Activated CD8-positive, alpha-beta memory T cell treated with anti-CD3 and anti-CD28 coated beads, Interleukin-2, amount 10 ng/mL, durations not matched to agents 7 days and 5 days (primary cell): ENCODE measurements at regions not wholly inside any gene's neighbourhood (a gene's known extent, or its start where the extent isn't known, plus 50 kb on each side); places are given as distances from the start of the nearest gene placed in this dataset.

Source experiments
- ATAC-seq: fragments of 150-1000 bp; cut with Tn5 transposase; one replicate; pipeline ENCODE4 v1.10.0; 2021; ENCODE audit warnings: moderate library complexity
- CTCF ChIA-PET: fragments of 350-600 bp; sonication (Branson Sonifier 250); formaldehyde crosslinking; loops from one replicate; lab custom pipeline; 2021; ENCODE audit warnings: antibody characterized with exemption; lab: Charles Lee
- DNase-seq: peaks from one replicate; pipeline ENCODE4 v3.0.0-alpha.2; 2020
- H3K27ac Mint-ChIP-seq: one replicate; pipeline ENCODE4 v1.8.0; 2021; ENCODE audit warnings: mild to moderate bottlenecking, mixed read lengths
- H3K27me3 Mint-ChIP-seq: one replicate; pipeline ENCODE4 v1.8.0; 2021; ENCODE audit warnings: mixed read lengths
- H3K36me3 Mint-ChIP-seq: one replicate; pipeline ENCODE4 v1.8.0; 2021; ENCODE audit warnings: mild to moderate bottlenecking, mixed read lengths
- H3K4me1 Mint-ChIP-seq: one replicate; pipeline ENCODE4 v1.8.0; 2021; ENCODE audit warnings: mixed read lengths
- H3K4me3 Mint-ChIP-seq: one replicate; pipeline ENCODE4 v1.8.0; 2021; ENCODE audit warnings: mild to moderate bottlenecking, moderate library complexity, mixed read lengths
- H3K9me3 Mint-ChIP-seq: one replicate; pipeline ENCODE4 v1.8.0; 2022; ENCODE audit warnings: low read depth, mixed read lengths

DNA sequence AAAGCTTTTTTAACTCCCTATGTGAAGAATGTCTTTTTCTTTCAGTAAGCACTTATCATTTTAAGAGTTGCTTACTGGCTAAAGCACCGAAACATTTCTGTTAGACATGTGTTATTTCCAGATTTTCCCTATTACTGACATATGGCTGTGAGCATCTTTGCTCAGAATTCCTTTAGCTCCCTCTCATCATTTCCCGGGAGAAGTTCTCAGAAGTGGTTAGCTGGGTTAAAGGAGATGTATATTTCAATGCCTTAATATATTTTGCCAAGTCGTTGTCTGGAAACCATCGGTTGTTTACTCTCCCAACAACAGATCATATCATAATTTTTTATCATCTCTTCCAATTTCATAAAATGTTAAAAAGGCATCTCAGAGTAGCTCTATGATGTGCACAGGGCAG, 396.5 kb downstream of the OCA2 start:
- ATAC-seq (no peak), DNase-seq (no peak)
- CTCF ChIA-PET = no interaction called here
- Mint-ChIP-seq H3K27ac (no peak overlapping the region), H3K36me3 (no peaks in the 10 kb centered on the region), H3K4me3 (no peak overlapping the region), H3K27me3 (no peaks in the 10 kb centered on the region), H3K9me3 (peaks cover 14% of the 10 kb centered on the region), H3K4me1 (no peaks in the 10 kb centered on the region)

DNA sequence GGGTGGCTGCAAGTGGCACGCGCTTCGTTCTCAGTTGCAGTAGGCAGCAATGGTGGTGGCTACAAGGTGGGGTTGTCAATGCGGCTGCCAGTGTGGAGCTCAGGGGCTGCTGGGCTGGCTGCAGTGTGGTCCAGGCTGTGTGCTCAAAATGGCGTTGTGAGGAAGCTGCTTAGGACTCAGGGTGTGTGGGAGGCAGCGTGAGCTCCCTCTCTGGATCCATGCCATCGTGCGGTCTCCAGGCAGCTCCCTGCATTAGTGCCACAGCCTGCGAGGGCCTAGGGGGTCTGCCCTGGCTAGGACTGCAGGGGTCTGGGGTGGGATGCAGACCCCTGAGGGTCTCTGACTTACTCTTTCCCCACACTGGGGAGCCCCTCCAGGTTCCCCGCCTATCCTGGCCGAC, 397.2 kb downstream of the OCA2 start:
- Mint-ChIP-seq H3K9me3 (peaks cover 14% of the 10 kb centered on the region), H3K4me1 (no peaks in the 10 kb centered on the region), H3K4me3 (no peak overlapping the region), H3K27ac (no peak overlapping the region), H3K36me3 (no peaks in the 10 kb centered on the region), H3K27me3 (no peaks in the 10 kb centered on the region)
- CTCF ChIA-PET = no interaction called here
- DNase-seq (no peak), ATAC-seq (no peak)

DNA sequence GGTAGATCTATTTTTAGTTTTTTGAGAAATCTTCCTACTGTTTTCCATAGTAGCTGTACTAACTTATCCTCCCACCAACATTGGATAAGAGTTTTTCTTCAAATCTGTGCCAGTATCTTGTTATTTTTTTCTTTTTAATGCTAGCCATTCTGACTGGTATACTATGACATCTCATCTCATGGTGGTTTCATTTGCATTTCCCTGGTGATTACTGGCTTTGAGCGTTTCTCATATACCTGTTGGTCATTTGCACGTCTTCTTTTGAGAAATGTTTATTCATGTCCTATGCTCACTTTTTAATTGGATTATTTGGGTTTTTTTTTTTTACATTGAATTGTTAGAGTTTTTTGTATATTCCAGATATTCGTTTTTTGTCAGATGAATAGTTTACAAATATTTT, 398.1 kb downstream of the OCA2 start:
- H3K4me1 Mint-ChIP-seq = no peaks in the 10 kb centered on the region
- ATAC-seq = no peak
- no peaks in the 10 kb centered on the region for H3K27me3 Mint-ChIP-seq
- no peak for DNase-seq
- peaks cover 11% of the 10 kb centered on the region for H3K9me3 Mint-ChIP-seq
- no peaks in the 10 kb centered on the region for H3K36me3 Mint-ChIP-seq
- no peak overlapping the region for H3K27ac Mint-ChIP-seq
- CTCF ChIA-PET = no interaction called here
- H3K4me3 Mint-ChIP-seq = no peak overlapping the region

DNA sequence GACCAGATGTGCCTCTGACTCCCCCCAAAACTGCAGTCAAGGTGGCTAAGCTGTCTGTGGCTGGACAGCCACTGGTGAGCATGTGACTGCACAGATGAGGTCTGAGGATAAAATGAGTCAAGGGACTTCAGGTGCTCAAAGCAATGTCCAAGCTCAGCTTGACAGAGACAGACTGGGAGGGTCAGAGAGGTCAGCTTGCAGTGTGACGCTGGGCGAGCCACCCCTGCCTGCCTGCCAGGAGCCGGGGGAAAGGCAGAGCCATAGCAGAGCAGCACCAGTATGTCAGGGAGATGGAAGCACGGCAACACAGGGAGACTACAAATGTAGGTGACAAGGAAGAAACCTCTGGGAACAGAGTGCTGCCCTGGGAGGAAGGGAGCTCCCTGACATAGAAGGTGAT, 399.4 kb downstream of the OCA2 start:
- DNase-seq (no peak), ATAC-seq (no peak)
- Mint-ChIP-seq H3K4me3 (no peak overlapping the region), H3K27me3 (no peaks in the 10 kb centered on the region), H3K27ac (no peak overlapping the region), H3K9me3 (peaks cover 6% of the 10 kb centered on the region), H3K4me1 (no peaks in the 10 kb centered on the region), H3K36me3 (no peaks in the 10 kb centered on the region)
- CTCF ChIA-PET = no interaction called here

DNA sequence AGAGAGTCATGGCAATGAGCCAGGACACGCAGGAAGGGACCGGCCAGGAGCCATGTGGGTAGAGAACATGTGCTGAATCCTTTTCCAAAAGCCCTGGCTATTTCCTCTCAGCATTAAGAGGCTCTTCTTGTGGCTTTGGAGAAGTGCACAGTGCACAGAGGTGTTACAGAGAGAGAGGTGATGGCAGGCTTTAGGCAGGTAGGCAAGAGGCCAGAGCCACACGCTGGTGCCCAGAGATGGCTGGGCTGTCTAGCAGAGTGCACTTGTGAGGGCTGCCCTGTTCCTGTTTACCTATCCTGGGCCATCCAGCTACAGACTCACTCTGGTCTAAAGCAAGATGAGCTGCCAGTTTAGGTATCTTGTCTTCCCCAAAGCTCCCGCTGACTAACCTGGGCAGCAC, 402.6 kb downstream of the OCA2 start:
- H3K4me1 Mint-ChIP-seq = no peaks in the 10 kb centered on the region
- peaks cover 5% of the 10 kb centered on the region for H3K9me3 Mint-ChIP-seq
- no peak overlapping the region for H3K27ac Mint-ChIP-seq
- H3K36me3 Mint-ChIP-seq = no peaks in the 10 kb centered on the region
- H3K4me3 Mint-ChIP-seq = no peak overlapping the region
- no peak for ATAC-seq
- H3K27me3 Mint-ChIP-seq = no peaks in the 10 kb centered on the region
- CTCF ChIA-PET = no interaction called here
- DNase-seq = no peak

DNA sequence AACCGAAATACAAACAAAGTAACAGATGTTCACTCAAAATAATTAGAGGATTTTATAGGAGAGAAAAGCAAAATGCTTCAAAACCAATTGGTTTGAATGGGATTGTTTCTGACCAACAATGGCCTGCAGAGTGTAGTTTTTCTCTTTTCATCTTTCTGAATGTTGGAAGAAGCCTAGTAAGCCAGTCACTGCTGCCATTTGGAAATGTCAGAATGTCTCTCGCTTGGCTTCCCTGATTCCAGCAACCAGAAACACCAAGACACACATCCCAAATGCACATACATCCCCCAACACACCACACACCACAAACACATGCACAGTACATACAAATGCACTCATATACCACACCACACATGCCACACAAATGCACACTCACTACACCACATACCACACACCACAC, 403.4 kb downstream of the OCA2 start:
- ATAC-seq (no peak), DNase-seq (no peak)
- H3K9me3 Mint-ChIP-seq = peaks cover 6% of the 10 kb centered on the region
- H3K4me3 Mint-ChIP-seq = no peak overlapping the region
- no peaks in the 10 kb centered on the region for H3K27me3 Mint-ChIP-seq
- H3K36me3 Mint-ChIP-seq = no peaks in the 10 kb centered on the region
- no peak overlapping the region for H3K27ac Mint-ChIP-seq
- H3K4me1 Mint-ChIP-seq = no peaks in the 10 kb centered on the region
- CTCF ChIA-PET = no interaction called here

DNA sequence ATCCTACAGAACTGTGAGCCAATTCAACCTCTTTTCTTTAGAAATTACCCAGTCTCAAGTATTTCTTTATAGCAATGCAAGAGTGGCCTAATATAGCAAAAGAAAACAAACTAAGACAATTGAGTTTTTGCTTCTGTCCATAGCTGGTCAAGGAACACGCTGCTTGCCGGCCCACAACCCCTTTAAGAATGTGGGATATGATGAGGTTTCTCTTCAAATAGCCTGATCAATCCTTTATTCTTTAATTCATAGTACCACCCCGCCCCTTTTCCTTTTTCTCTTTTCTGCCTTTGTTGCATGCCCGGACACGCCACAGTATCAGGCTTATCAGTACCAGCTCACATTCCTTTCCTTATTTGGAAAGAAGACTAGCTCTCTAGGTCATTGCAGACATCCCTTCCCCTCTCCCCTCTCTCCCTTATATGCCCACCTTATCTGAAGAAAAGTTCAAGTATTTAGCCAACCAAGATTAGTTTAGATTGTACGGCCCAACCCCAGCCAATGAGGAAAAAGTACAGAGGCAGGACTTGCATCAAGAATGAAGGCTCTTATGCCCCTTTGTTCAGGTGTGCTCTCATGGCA, 404.5 kb downstream of the OCA2 start:
- no peak for ATAC-seq
- CTCF ChIA-PET = no interaction called here
- no peak overlapping the region for H3K4me3 Mint-ChIP-seq
- H3K36me3 Mint-ChIP-seq = no peaks in the 10 kb centered on the region
- H3K9me3 Mint-ChIP-seq = peaks cover 5% of the 10 kb centered on the region
- no peak overlapping the region for H3K27ac Mint-ChIP-seq
- no peaks in the 10 kb centered on the region for H3K4me1 Mint-ChIP-seq
- H3K27me3 Mint-ChIP-seq = no peaks in the 10 kb centered on the region
- no peak for DNase-seq

DNA sequence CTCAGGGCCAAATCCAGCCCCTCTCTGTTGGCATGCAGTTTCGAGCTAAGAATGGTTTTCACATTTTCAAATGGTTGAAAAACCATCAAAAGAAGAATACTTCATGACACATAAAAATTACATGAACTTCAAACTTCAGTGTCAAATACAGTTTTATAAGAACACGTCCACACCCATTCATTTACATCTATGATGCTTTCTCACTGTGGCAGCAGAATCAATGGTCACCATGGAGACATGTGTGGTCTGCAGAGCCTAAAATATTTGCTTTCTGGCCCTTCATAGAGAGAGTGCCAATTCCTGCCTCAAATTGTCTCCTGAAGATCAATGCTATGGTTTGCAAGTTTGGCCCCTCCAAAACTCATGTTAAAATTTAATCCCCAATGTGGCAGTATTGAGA, 405.8 kb downstream of the OCA2 start:
- Mint-ChIP-seq H3K4me1 (no peaks in the 10 kb centered on the region), H3K9me3 (peaks cover 6% of the 10 kb centered on the region), H3K27me3 (no peaks in the 10 kb centered on the region), H3K27ac (no peak overlapping the region), H3K36me3 (no peaks in the 10 kb centered on the region), H3K4me3 (no peak overlapping the region)
- CTCF ChIA-PET = no interaction called here
- DNase-seq (no peak), ATAC-seq (no peak)

DNA sequence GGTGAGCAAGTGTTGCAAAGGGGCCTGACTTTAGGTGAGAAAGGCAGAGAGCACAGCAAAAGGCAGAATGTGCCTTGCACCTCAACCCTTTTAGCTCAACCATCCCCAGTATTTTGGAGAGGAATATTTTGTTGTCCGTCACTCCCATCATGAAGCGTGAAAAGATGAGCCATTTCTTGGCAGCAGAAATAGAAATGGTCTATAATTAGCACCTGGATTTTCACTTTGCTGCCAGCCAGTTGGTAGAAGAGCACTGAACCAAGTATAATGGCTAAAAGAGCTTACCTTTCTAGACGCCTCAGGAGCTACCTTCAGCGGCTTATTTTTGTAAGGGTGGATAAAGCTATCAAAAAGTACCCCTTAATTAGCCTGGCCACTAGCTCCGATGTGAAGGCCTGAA, 406.7 kb downstream of the OCA2 start:
- DNase-seq (no peak), ATAC-seq (no peak)
- H3K9me3 Mint-ChIP-seq = peaks cover 6% of the 10 kb centered on the region
- no peaks in the 10 kb centered on the region for H3K27me3 Mint-ChIP-seq
- no peaks in the 10 kb centered on the region for H3K36me3 Mint-ChIP-seq
- no peaks in the 10 kb centered on the region for H3K4me1 Mint-ChIP-seq
- no peak overlapping the region for H3K27ac Mint-ChIP-seq
- H3K4me3 Mint-ChIP-seq = no peak overlapping the region
- CTCF ChIA-PET = no interaction called here

DNA sequence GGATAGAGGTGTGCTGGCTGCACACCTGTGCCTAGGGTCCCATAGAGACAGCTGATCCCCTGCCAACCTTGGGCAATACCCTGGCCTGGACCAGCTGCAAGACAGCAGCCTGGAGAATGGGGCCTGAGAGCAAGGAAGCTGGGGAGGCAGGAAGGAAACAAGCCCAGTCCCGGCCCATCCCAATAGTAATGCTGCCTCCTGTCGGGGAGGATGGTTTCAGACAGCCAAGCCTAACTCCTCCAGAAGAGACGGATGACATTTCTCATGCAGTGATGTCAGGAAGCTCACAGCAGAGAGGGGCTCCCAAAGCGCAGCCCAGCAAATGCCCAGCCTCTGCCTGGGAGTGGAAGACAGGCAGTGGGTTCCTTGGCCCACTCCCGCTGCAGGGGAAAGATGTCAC, 408.8 kb downstream of the OCA2 start:
- H3K9me3 Mint-ChIP-seq = peaks cover 9% of the 10 kb centered on the region
- no peak overlapping the region for H3K27ac Mint-ChIP-seq
- no peaks in the 10 kb centered on the region for H3K36me3 Mint-ChIP-seq
- no peak for ATAC-seq
- CTCF ChIA-PET = no interaction called here
- H3K4me1 Mint-ChIP-seq = no peaks in the 10 kb centered on the region
- H3K4me3 Mint-ChIP-seq = no peak overlapping the region
- H3K27me3 Mint-ChIP-seq = no peaks in the 10 kb centered on the region
- DNase-seq = no peak

DNA sequence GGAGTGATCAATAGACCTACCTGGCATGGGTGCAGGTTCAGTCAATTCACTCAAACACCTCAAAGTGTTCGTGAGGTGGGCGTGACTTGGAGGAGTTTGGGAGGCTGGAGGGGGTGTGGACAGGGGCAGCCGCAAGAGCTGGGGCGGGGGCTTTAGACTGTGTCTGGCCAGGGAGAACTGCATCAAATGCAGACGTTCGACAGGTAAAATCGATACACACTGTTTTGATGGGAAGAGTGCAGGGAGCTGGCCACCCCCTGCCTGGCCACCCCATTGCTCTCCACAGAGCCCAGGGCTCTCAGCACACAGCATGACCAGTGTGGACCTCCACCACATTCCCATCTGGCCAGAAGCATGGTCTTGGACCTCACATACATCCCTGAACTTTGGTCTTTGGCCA, 412.1 kb downstream of the OCA2 start:
- CTCF ChIA-PET = no interaction called here

DNA sequence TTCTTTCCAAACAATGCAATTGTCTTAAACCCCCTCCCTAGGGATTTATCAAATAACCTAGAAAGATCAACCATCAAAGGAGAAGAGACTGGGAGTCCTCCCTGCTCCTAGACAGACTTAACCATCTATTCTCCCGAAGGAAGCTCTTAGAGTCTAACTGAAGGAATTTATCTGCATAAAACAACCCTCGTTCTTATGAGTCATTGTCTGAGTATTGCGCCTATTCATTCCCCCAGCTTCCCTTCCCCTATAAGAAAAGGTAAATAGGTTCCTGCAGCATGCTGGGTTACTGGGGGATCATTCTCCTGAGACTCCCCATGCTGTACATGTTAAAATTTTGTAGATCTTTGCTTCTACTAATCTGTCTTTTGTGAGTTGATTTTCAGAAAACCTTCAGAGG, 412.7 kb downstream of the OCA2 start:
- ATAC-seq (no peak), DNase-seq (no peak)
- peaks cover 7% of the 10 kb centered on the region for H3K9me3 Mint-ChIP-seq
- H3K27ac Mint-ChIP-seq = no peak overlapping the region
- no peaks in the 10 kb centered on the region for H3K4me1 Mint-ChIP-seq
- no peaks in the 10 kb centered on the region for H3K36me3 Mint-ChIP-seq
- CTCF ChIA-PET = no interaction called here
- H3K27me3 Mint-ChIP-seq = no peaks in the 10 kb centered on the region
- no peak overlapping the region for H3K4me3 Mint-ChIP-seq

More for the DNA sequence above, 412.1 kb downstream of the OCA2 start:
- DNase-seq = no peak
- H3K27ac Mint-ChIP-seq = no peak overlapping the region
- H3K4me1 Mint-ChIP-seq = no peaks in the 10 kb centered on the region
- no peak for ATAC-seq
- H3K9me3 Mint-ChIP-seq = peaks cover 7% of the 10 kb centered on the region
- no peak overlapping the region for H3K4me3 Mint-ChIP-seq
- H3K36me3 Mint-ChIP-seq = no peaks in the 10 kb centered on the region
- H3K27me3 Mint-ChIP-seq = no peaks in the 10 kb centered on the region

DNA sequence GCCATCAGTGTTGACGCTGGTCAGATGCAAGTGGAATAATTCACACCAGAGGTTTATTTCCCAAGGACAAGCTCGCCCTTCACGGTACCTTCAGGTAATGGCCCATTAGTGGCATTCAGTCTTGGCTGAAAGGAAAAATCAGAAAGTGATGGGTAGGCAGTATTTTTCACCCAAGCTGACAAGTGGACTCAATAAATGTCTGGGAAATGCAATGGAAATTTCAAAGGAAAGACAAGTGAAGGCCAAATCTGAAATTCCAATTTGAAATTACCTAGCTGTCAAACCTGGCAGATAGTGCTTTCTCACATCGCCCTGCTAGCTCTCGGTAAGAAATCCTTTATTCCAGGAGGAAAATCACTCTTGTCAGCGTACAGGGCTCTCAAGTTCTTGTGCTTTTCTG, 413.5 kb downstream of the OCA2 start:
- CTCF ChIA-PET = no interaction called here
- no peak for ATAC-seq

DNA sequence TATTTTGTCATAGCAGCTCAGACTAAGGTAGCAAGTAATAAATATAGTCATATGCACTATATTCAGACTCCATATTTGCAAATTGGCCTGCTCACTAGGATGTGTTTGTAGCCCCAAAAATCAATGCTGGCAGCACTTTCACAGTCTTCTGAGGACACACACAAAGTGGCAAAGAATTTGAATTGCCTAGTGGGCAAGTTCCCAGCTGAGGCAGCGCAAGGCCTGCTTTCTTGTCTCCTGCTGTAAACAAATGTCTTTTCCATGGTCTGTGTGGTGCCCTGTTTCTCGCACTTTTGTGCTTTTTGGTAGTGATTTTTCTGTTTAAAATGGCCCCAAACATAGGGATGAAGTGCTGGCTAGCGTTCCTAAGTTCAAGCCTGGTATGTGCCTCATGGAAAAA, 416.0 kb downstream of the OCA2 start:
- H3K9me3 Mint-ChIP-seq = peaks cover 3% of the 10 kb centered on the region
- DNase-seq (no peak), ATAC-seq (no peak)
- H3K4me3 Mint-ChIP-seq = no peak overlapping the region
- CTCF ChIA-PET = no interaction called here
- no peaks in the 10 kb centered on the region for H3K27me3 Mint-ChIP-seq
- H3K36me3 Mint-ChIP-seq = no peaks in the 10 kb centered on the region
- no peak overlapping the region for H3K27ac Mint-ChIP-seq
- H3K4me1 Mint-ChIP-seq = no peaks in the 10 kb centered on the region

More for the DNA sequence above, 413.5 kb downstream of the OCA2 start:
- H3K27me3 Mint-ChIP-seq = no peaks in the 10 kb centered on the region
- H3K9me3 Mint-ChIP-seq = peaks cover 5% of the 10 kb centered on the region
- no peak for DNase-seq
- H3K4me1 Mint-ChIP-seq = no peaks in the 10 kb centered on the region
- H3K27ac Mint-ChIP-seq = no peak overlapping the region
- H3K36me3 Mint-ChIP-seq = no peaks in the 10 kb centered on the region
- no peak overlapping the region for H3K4me3 Mint-ChIP-seq

DNA sequence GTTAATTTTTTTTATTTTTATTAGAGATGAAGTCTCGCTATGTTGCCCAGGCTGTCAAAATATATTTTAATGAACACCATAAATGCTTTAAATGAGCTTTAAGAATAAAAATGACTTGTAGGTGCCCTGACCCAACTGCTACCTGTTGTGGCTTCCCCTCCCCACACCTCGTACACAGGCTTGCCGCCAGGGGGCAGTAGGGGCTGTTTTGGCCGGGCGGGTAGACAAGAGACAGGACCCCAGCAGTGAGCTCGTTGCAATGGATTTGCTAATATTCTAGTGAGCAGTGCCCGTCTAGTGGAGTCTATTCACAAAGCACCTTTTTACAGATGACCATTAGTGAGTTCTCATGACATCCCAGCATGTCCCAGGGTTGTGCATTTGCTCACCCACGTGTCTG, 418.1 kb downstream of the OCA2 start:
- Mint-ChIP-seq H3K4me3 (no peak overlapping the region), H3K27ac (no peak overlapping the region), H3K36me3 (no peaks in the 10 kb centered on the region), H3K9me3 (no peaks in the 10 kb centered on the region), H3K27me3 (no peaks in the 10 kb centered on the region), H3K4me1 (no peaks in the 10 kb centered on the region)
- DNase-seq (no peak), ATAC-seq (no peak)
- CTCF ChIA-PET = no interaction called here
